ENCODE measurements at regions not wholly inside any gene's neighbourhood (a gene's known extent, or its start where the extent isn't known, plus 50 kb on each side); places are given as distances from the start of the nearest gene placed in this dataset.
A peak's percentile ranks its signal among the peaks of the same experiment; 100 is the strongest.

DNA sequence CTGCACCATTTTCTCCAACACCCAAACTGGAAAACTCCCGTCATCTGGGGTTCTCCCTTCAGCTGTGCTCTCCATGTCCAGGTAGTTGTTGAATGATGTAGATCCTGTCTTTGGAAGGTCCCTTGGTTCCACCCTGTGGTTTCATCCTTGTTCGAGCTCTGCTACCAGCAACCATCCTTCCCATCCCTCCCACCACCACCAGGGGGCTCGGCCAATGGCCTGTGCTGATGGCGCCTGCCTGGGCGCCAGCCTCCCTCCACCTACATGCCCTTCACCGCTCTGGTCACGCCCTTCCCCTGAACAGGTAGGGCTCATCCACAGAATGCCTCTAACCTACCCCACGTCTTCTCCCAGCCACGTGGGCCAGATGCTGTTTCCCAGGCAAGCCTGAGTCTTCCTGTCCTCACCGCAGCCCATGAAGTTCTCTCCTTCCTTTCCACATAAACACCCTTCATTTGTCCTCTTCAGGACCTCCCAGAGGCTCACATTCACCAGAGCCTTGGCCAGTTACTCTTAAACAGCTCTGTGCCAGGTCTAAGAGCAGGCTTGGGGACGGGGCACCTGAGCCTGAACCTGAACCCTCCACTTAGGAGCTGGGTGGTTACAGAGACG lies 75.1 kb upstream of the DUSP22 start:
- TF ChIP-seq TAF1 (IDR thresholded peaks at IDR 0.05; ENCODE audit: borderline replicate concordance, low read depth, low read length) = no peak
- no peak for TF ChIP-seq RAD51 (IDR thresholded peaks at IDR 0.05)
- TF ChIP-seq RAD21 (IDR thresholded peaks at IDR 0.05; ENCODE audit: insufficient read depth, low read depth, low read length) = peak; percentile 54
- TF ChIP-seq, protein P1, sequence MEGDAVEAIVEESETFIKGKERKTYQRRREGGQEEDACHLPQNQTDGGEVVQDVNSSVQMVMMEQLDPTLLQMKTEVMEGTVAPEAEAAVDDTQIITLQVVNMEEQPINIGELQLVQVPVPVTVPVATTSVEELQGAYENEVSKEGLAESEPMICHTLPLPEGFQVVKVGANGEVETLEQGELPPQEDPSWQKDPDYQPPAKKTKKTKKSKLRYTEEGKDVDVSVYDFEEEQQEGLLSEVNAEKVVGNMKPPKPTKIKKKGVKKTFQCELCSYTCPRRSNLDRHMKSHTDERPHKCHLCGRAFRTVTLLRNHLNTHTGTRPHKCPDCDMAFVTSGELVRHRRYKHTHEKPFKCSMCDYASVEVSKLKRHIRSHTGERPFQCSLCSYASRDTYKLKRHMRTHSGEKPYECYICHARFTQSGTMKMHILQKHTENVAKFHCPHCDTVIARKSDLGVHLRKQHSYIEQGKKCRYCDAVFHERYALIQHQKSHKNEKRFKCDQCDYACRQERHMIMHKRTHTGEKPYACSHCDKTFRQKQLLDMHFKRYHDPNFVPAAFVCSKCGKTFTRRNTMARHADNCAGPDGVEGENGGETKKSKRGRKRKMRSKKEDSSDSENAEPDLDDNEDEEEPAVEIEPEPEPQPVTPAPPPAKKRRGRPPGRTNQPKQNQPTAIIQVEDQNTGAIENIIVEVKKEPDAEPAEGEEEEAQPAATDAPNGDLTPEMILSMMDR (IDR thresholded peaks at IDR 0.05 in 2 of 3, conservative IDR thresholded peaks at IDR 0.05 in 1 of 3; ENCODE audit: control insufficient read depth in 2 of 3, extremely low read depth in 1 of 3, insufficient read depth in 1 of 3, low read depth in 3 of 3, low read length in 3 of 3) = peak; percentile 57 to 73 (median 73)
- TF ChIP-seq CHD2 (IDR thresholded peaks at IDR 0.05; ENCODE audit: borderline replicate concordance, low read depth, low read length) = no peak
- TF ChIP-seq, protein P2, sequence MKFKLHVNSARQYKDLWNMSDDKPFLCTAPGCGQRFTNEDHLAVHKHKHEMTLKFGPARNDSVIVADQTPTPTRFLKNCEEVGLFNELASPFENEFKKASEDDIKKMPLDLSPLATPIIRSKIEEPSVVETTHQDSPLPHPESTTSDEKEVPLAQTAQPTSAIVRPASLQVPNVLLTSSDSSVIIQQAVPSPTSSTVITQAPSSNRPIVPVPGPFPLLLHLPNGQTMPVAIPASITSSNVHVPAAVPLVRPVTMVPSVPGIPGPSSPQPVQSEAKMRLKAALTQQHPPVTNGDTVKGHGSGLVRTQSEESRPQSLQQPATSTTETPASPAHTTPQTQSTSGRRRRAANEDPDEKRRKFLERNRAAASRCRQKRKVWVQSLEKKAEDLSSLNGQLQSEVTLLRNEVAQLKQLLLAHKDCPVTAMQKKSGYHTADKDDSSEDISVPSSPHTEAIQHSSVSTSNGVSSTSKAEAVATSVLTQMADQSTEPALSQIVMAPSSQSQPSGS (IDR thresholded peaks at IDR 0.05; ENCODE audit: low read length) = no peak
- TF ChIP-seq, protein P3, sequence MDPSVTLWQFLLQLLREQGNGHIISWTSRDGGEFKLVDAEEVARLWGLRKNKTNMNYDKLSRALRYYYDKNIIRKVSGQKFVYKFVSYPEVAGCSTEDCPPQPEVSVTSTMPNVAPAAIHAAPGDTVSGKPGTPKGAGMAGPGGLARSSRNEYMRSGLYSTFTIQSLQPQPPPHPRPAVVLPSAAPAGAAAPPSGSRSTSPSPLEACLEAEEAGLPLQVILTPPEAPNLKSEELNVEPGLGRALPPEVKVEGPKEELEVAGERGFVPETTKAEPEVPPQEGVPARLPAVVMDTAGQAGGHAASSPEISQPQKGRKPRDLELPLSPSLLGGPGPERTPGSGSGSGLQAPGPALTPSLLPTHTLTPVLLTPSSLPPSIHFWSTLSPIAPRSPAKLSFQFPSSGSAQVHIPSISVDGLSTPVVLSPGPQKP (IDR thresholded peaks at IDR 0.05; ENCODE audit: low read depth, low read length) = no peak
- 0 out of 4 replicates have a peak, but pooled peaks of 1 of the 2 experiments have one; percentile 18 for TF ChIP-seq BHLHE40 (IDR thresholded peaks at IDR 0.05; ENCODE audit: borderline replicate concordance in 1 of 2, low read depth in 2 of 2, low read length in 1 of 2)
- no peak for TF ChIP-seq FOS (IDR thresholded peaks at IDR 0.05; ENCODE audit: borderline replicate concordance, extremely low read depth, insufficient read length)
- no peak for TF ChIP-seq POLR2A (IDR thresholded peaks at IDR 0.05; ENCODE audit: low read depth, low read length)
